DND-41 (cell line): ENCODE measurements at regions not wholly inside any gene's neighbourhood (a gene's known extent, or its start where the extent isn't known, plus 50 kb on each side); places are given as distances from the start of the nearest gene placed in this dataset.

Experiments
- CTCF ChIP-seq: IDR thresholded peaks from 2 replicates; pipeline ENCODE4 v1.5.1; 2012; ENCODE audit warnings: borderline replicate concordance, low read length, moderate library complexity, mild to moderate bottlenecking; ENCODE audit not compliant: poor library complexity, severe bottlenecking; ENCODE audit errors: extremely low read depth
- EZH2 ChIP-seq: IDR thresholded peaks from 3 replicates; pipeline ENCODE4 v1.6.1; 2012; ENCODE audit warnings: borderline replicate concordance, low read depth, mild to moderate bottlenecking, moderate library complexity, low read length, inconsistent platforms; ENCODE audit not compliant: severe bottlenecking

DNA sequence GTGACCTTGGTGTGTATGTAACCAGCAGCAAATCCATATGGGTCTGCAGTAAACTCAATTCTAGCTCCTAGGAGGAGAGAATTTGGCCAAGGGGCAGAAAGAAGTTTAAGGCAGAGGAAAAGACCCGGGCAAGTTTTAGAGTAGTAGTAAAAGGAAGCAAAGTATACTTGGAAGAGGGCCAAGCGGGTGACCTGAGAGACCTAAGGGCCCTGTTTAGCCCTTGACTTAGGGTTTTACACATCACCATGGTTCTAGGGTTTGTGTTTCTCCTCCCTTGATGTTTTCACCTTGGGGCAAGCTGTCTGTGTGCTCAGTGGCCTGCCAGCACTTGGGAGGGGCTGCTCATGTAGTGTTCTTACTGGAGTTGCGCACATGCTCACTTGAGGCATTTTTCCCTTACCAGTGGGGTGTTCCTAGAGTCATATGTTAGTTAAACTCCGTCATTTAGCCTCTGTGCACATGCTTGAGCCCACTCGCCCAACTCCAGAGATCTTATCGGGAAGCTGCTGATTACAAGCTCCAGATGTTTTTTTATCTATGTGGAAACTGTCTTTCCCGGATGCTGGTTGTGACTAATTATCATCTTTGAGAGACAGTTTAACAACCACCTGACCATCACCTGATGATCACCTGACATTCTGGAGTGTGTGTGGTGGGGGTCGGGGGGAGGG, 137.6 kb upstream of the PRSS1 start:
- TF ChIP-seq CTCF (no peak), EZH2 (no peak)
